ENCODE measurements at regions not wholly inside any gene's neighbourhood (a gene's known extent, or its start where the extent isn't known, plus 50 kb on each side); places are given as distances from the start of the nearest gene placed in this dataset.

DNA sequence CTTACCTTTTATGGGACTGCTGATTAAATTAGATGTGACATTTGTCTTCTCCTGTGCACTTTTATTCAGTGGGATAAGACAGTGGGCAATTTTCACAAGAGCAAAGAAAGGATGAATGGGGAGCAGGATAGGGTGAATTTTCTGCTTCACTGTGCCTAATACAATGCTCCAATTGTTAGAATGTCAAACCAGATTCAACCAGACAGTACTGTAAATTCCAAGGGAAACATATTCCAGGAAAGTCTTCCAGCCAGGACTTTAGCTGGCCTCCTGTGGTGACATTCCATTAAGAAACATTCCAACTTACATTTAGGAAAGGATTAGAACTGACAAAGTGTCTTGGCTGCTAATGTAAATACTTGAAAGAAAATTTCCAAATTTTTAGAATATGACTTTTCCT lies 100.1 kb upstream of the PROK2 start:
- no peak overlapping the region for H3K27ac ChIP-seq (ENCODE audit: insufficient read length, low read depth, low read length)
- no peak overlapping the region for H4K5ac ChIP-seq (ENCODE audit: insufficient read length, low read depth, low read length)
- H3K4me1 Mint-ChIP-seq = peaks cover 13 to 15% of the 10 kb centered on the region in 2 experiments

More for the DNA sequence above, 100.1 kb upstream of the PROK2 start:
- H3K56ac ChIP-seq (ENCODE audit: insufficient read length, low read depth, low read length) = no peak overlapping the region
- H2AFZ ChIP-seq (ENCODE audit: low read length) = no peak overlapping the region
- H3K27me3 ChIP-seq (ENCODE audit: insufficient read depth, low read length) = no peaks in the 10 kb centered on the region
- H3K9me3 Mint-ChIP-seq = no peaks in the 10 kb centered on the region; a peak in 1 of 5 replicates
- no peaks in the 10 kb centered on the region for H3K79me1 ChIP-seq (ENCODE audit: insufficient read depth, low read depth, low read length, poor library complexity, severe bottlenecking)
- no peaks in the 10 kb centered on the region for H3K23me2 ChIP-seq (ENCODE audit: insufficient read length, low read depth, low read length, poor library complexity, severe bottlenecking)
- H4K20me1 ChIP-seq (ENCODE audit: control insufficient read depth, insufficient read depth, insufficient read length) = no peaks in the 10 kb centered on the region
- H3K27ac Mint-ChIP-seq = no peak overlapping the region
- H3K4me3 Mint-ChIP-seq = no peak overlapping the region
- H3K4ac ChIP-seq (ENCODE audit: low read depth, low read length) = no peak overlapping the region
- no peak for DNase-seq
- no peak overlapping the region for H3K9ac ChIP-seq (ENCODE audit: extremely low read depth, insufficient read length, low read length)
- H3K4me1 ChIP-seq (ENCODE audit: insufficient read depth, low read length) = peaks cover 2% of the 10 kb centered on the region; the same call in 1 of the 2 replicates
- no peaks in the 10 kb centered on the region for H3K9me3 ChIP-seq (ENCODE audit: control insufficient read depth, low read depth, low read length)
- H2AK5ac ChIP-seq (ENCODE audit: insufficient read length, low read length) = no peak overlapping the region
- no peak overlapping the region for H3K23ac ChIP-seq (ENCODE audit: insufficient read length, low read depth, low read length)
- peaks cover 8% of the 10 kb centered on the region for H3K27me3 Mint-ChIP-seq (ENCODE audit: low read depth)
- H2BK5ac ChIP-seq (ENCODE audit: insufficient read length, low read length) = no peak overlapping the region
- H2BK12ac ChIP-seq (ENCODE audit: insufficient read length, low read depth, low read length) = no peak overlapping the region
- H2BK20ac ChIP-seq (ENCODE audit: low read depth, low read length, poor library complexity, severe bottlenecking) = no peak overlapping the region
- H4K8ac ChIP-seq (replicated peaks; ENCODE audit: insufficient read length, low read depth, low read length) = no peak overlapping the region
- H3K18ac ChIP-seq (ENCODE audit: insufficient read length, low read depth, low read length) = no peak overlapping the region
- H3K79me2 ChIP-seq (ENCODE audit: insufficient read depth, low read length) = no peaks in the 10 kb centered on the region
- TF ChIP-seq, protein P1, sequence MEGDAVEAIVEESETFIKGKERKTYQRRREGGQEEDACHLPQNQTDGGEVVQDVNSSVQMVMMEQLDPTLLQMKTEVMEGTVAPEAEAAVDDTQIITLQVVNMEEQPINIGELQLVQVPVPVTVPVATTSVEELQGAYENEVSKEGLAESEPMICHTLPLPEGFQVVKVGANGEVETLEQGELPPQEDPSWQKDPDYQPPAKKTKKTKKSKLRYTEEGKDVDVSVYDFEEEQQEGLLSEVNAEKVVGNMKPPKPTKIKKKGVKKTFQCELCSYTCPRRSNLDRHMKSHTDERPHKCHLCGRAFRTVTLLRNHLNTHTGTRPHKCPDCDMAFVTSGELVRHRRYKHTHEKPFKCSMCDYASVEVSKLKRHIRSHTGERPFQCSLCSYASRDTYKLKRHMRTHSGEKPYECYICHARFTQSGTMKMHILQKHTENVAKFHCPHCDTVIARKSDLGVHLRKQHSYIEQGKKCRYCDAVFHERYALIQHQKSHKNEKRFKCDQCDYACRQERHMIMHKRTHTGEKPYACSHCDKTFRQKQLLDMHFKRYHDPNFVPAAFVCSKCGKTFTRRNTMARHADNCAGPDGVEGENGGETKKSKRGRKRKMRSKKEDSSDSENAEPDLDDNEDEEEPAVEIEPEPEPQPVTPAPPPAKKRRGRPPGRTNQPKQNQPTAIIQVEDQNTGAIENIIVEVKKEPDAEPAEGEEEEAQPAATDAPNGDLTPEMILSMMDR (conservative IDR thresholded peaks at IDR 0.05) = no peak
- no peak overlapping the region for H3T11ph ChIP-seq (ENCODE audit: low read length)
- H2BK15ac ChIP-seq (ENCODE audit: low read depth, low read length) = no peak overlapping the region
- H3K14ac ChIP-seq (ENCODE audit: insufficient read depth, low read length) = no peak overlapping the region
- no peaks in the 10 kb centered on the region for H3K36me3 Mint-ChIP-seq (ENCODE audit: insufficient read depth in 1 of 3, low read depth in 3 of 3)
- H3K4me2 ChIP-seq (ENCODE audit: insufficient read depth, insufficient read length, low read length) = no peak overlapping the region
- H4K91ac ChIP-seq (ENCODE audit: insufficient read length, low read depth, low read length) = no peak overlapping the region
- H2BK120ac ChIP-seq (ENCODE audit: low read depth, low read length, poor library complexity, severe bottlenecking) = no peak overlapping the region

Data from H9 (cell line).